Thoracic aorta (tissue), 2 donors: ENCODE measurements at regions not wholly inside any gene's neighbourhood (a gene's known extent, or its start where the extent isn't known, plus 50 kb on each side); places are given as distances from the start of the nearest gene placed in this dataset.

Source experiments
- ATAC-seq: fragments of 150-250 bp; one replicate; pipeline ENCODE4 v1.8.0; 2017; ENCODE audit warnings: low read depth; ENCODE audit not compliant: insufficient number of reproducible peaks, low FRiP score
- DNase-seq: peaks from one replicate; pipeline ENCODE4 v3.0.0-alpha.2; 2020; ENCODE audit warnings: low spot score
- H3K27ac ChIP-seq, 2 donors: fragments of 200-600 bp; sonication (generic); 1 replicate in 1 of 2; 2 replicates in 1 of 2; pipeline ENCODE4 v1.5.1; 2016; ENCODE audit warnings: mild to moderate bottlenecking in 2 of 2, moderate library complexity in 2 of 2
- H3K27me3 ChIP-seq: fragments of 200-600 bp; sonication (generic); replicated peaks from 2 replicates; pipeline ENCODE4 v1.6.0; 2016; ENCODE audit warnings: mild to moderate bottlenecking; ENCODE audit not compliant: insufficient read depth
- H3K36me3 ChIP-seq: fragments of 200-600 bp; sonication (generic); one replicate; pipeline ENCODE4 v1.5.1; 2016
- H3K4me1 ChIP-seq, 2 donors: fragments of 200-600 bp; sonication (generic); 1 replicate in 1 of 2; 2 replicates in 1 of 2; pipeline versions ENCODE4 v1.5.1 to v1.6.0; 2016; ENCODE audit warnings: low read depth in 2 of 2, mild to moderate bottlenecking in 1 of 2; ENCODE audit not compliant: control insufficient read depth in 1 of 2
- H3K4me3 ChIP-seq: fragments of 200-600 bp; sonication (generic); 2 replicates; pipeline ENCODE4 v1.5.1; 2016; ENCODE audit warnings: mild to moderate bottlenecking
- H3K9me3 ChIP-seq: fragments of 200-600 bp; sonication (generic); 2 replicates; pipeline ENCODE4 v1.5.1; 2016
- TF ChIP-seq, protein P1 (sequence below): fragments of 200-600 bp; sonication (generic); IDR thresholded peaks from one replicate; pipeline ENCODE4 v1.5.1; 2019; ENCODE audit warnings: antibody characterized with exemption

DNA sequence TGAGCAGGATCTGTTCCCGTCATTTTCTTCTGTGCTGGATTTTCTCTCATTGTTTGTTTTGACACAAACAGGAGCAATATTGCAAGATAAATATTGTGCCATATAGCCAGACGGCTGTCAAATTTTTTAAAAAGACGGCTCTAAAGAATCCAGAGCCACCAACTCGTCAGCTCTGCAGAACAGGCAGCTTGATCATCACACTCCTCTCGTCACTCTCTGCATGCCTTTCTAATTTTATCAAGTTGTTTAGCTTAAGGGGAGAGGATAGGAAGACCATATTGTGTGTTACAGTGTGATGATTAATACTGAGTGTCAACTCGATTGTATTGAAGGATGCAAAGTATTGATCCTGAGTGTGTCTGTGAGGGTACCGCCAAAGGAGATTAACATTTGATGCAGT is 562.8 kb downstream of the GALC start:
- no peaks in the 10 kb centered on the region for H3K36me3 ChIP-seq
- H3K27me3 ChIP-seq = no peaks in the 10 kb centered on the region
- ATAC-seq (no peak), DNase-seq (no peak)
- H3K4me1 ChIP-seq = no peaks in the 10 kb centered on the region
- no peaks in the 10 kb centered on the region for H3K9me3 ChIP-seq
- no peak overlapping the region for H3K4me3 ChIP-seq
- H3K27ac ChIP-seq = no peak overlapping the region
- TF ChIP-seq, protein P1, sequence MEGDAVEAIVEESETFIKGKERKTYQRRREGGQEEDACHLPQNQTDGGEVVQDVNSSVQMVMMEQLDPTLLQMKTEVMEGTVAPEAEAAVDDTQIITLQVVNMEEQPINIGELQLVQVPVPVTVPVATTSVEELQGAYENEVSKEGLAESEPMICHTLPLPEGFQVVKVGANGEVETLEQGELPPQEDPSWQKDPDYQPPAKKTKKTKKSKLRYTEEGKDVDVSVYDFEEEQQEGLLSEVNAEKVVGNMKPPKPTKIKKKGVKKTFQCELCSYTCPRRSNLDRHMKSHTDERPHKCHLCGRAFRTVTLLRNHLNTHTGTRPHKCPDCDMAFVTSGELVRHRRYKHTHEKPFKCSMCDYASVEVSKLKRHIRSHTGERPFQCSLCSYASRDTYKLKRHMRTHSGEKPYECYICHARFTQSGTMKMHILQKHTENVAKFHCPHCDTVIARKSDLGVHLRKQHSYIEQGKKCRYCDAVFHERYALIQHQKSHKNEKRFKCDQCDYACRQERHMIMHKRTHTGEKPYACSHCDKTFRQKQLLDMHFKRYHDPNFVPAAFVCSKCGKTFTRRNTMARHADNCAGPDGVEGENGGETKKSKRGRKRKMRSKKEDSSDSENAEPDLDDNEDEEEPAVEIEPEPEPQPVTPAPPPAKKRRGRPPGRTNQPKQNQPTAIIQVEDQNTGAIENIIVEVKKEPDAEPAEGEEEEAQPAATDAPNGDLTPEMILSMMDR = no peak

DNA sequence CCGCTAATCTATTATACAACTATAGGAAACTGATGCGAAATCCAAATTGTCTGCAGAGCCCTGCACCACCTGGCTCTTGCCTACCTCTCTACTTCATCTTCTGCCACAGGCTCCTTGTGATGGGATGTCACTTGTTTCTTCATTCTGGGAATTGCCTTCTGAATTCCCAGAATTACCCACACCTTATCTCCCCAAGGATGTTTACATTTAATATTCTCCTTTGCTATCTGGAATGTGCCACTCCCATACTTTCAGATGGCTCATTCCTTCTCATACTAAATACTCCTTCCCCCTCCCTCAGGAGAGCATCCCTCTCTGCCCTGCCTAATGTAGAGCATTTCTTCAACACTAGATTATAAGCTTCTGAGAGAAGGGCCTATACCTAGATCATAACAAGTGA is 573.1 kb downstream of the GALC start:
- Histone ChIP-seq H3K27me3 (no peaks in the 10 kb centered on the region), H3K27ac (no peak overlapping the region), H3K9me3 (no peaks in the 10 kb centered on the region), H3K36me3 (no peaks in the 10 kb centered on the region), H3K4me1 (no peaks in the 10 kb centered on the region), H3K4me3 (no peak overlapping the region)
- TF ChIP-seq, protein P1 = no peak
- DNase-seq = no peak
- no peak for ATAC-seq

DNA sequence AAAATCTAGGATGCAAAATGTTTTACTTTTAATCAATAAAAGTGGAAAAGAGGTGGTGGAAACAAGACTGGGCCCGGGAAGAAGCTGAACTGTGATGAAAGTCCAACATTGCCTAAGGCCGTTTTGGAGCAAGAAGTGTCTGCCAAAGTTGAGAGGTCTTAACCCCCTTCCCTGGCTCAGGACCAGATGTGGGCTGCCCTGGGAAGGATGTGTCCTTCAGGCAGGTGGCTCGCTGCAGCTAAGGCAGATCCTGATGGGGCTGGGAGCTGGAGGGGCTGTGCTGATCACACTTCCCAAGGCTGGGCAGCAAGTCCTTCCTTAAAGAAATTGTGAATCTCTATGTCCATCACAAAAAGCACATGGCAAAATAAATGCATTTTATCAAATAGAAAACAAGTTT is 581.6 kb downstream of the GALC start:
- Histone ChIP-seq H3K9me3 (no peaks in the 10 kb centered on the region), H3K27me3 (no peaks in the 10 kb centered on the region), H3K4me3 (no peak overlapping the region), H3K27ac (no peak overlapping the region), H3K4me1 (no peaks in the 10 kb centered on the region), H3K36me3 (no peaks in the 10 kb centered on the region)
- no peak for ATAC-seq
- TF ChIP-seq, protein P1 = no peak
- no peak for DNase-seq

DNA sequence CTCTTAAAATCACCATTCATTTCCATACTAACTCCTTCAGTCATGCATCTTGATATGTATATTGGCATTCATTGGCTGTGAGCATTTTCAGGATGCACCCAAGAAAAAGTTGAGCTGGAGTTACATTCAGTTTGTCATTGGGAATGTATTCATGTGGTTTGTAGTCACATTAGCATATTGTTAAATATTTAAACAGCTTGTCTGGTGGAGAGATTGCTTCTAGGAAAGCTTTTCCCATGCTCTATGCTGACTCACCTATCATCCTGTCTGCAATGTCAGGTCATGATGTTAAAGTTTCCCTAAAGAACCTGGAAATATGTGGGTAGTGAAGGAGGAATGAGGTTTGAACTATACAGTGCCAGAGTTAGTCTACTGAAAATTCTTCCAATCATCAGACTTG is 583.6 kb downstream of the GALC start:
- H3K27ac ChIP-seq = no peak overlapping the region
- H3K36me3 ChIP-seq = no peaks in the 10 kb centered on the region
- no peaks in the 10 kb centered on the region for H3K9me3 ChIP-seq
- H3K4me3 ChIP-seq = no peak overlapping the region
- no peaks in the 10 kb centered on the region for H3K27me3 ChIP-seq
- TF ChIP-seq, protein P1 = no peak
- DNase-seq (no peak), ATAC-seq (no peak)
- no peaks in the 10 kb centered on the region for H3K4me1 ChIP-seq

DNA sequence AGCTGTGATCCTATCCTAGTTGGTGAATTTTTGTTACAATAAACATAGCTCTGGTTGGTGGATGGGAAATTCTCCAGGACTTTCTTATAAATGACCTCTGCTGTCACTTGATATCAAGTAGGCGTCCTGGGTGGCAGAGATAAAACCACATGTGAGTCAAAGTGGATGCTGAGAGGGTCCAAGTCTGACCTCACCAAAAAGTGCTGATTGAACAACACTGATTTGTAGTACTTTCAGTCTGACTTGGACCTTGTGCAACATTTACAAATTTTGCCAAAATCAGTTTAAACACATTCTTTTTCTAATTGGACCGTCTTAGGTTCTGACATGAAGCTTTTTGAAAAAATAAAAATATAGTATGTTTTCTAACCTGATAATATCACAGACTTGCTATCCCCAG is 585.6 kb downstream of the GALC start:
- no peaks in the 10 kb centered on the region for H3K27me3 ChIP-seq
- H3K4me3 ChIP-seq = no peak overlapping the region
- H3K9me3 ChIP-seq = no peaks in the 10 kb centered on the region
- ATAC-seq (no peak), DNase-seq (no peak)
- TF ChIP-seq, protein P1 = no peak
- no peaks in the 10 kb centered on the region for H3K36me3 ChIP-seq
- no peak overlapping the region for H3K27ac ChIP-seq
- no peaks in the 10 kb centered on the region for H3K4me1 ChIP-seq
